ENCODE measurements at regions not wholly inside any gene's neighbourhood (a gene's known extent, or its start where the extent isn't known, plus 50 kb on each side); places are given as distances from the start of the nearest gene placed in this dataset.

DNA sequence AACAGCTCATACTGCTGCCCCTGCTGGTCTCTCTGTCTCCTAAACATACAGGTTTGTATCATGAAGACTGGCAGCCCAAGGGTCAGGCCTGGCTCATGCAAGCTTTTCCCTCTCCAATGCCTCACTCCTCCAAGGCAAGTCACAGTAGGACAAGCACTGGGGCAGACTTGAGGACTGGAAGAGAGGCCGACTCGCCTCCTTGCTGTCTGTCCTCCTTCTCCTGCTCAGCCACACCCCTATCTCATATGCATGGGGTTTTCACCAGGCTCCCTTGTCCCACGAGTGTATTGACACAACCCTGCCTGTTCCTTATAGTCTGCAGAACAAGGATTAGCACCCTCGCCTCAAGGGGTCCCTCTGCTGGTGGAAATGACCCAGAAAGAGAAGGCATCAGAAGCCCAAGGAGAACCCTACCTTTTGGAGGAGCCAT is 223.7 kb downstream of the SOX11 start:
- TF ChIP-seq EZH2 (IDR thresholded peaks at IDR 0.05; ENCODE audit: insufficient read depth, low read length) (no peak), CTCF (IDR thresholded peaks at IDR 0.05; ENCODE audit: insufficient read depth, low read depth, low read length) (peak; percentile 43)
